K562 (cell line): ENCODE measurements at regions not wholly inside any gene's neighbourhood (a gene's known extent, or its start where the extent isn't known, plus 50 kb on each side); places are given as distances from the start of the nearest gene placed in this dataset.

Source experiments
- ATAC-seq: fragments of 200-7000 bp; cut with Tn5 transposase; 3 replicates; pipeline ENCODE4 v1.9.1; 2020; ENCODE audit warnings: moderate library complexity
- BruUV-seq: library from RNA; stranded (reverse); fragments of 400-500 nt; replicated peaks from 2 replicates; lab custom pipeline; 2021; lab: Mats Ljungman, UMichigan
- CTCF ChIA-PET: fragments of 300-600 bp; formaldehyde crosslinking; extraction: SDS; loops from one replicate; lab custom pipeline; 2021; ENCODE audit warnings: low intra/inter-chr PET ratio; lab: Yijun Ruan, JAX
- POLR2A ChIA-PET: fragments of 300-600, 350-650 bp; sonication (Branson Sonifier 250); formaldehyde crosslinking; extraction: SDS; loops from one replicate; lab custom pipeline; 2021; ENCODE audit warnings: antibody characterized with exemption, inconsistent platforms; lab: Yijun Ruan, JAX
- DNase-seq, 4 experiments: peaks; one replicate each; pipeline versions ENCODE4 v3.0.0 to v3.0.0-alpha.2; 2011 to 2018; ENCODE audit warnings: low spot score in 3 of 4, mixed read lengths in 3 of 4; ENCODE audit errors: extremely low read depth in 1 of 4
- FAIRE-seq: peaks from 2 replicates; lab custom pipeline; 2011; peaks lifted over from hg19 to GRCh38; lab: Jason Lieb, UNC
- H2AFZ ChIP-seq: 2 replicates; pipeline ENCODE4 v1.6.0; 2011; ENCODE audit warnings: low read depth, low read length, control low read depth, inconsistent platforms
- H3K27ac ChIP-seq: fragments of 200-600 bp; 3 replicates; pipeline ENCODE4 v1.8.0; 2011; ENCODE audit warnings: low read depth, mild to moderate bottlenecking, control low read depth, inconsistent platforms, low read length, moderate library complexity, mixed read lengths; ENCODE audit errors: extremely low read depth
- H3K27me3 ChIP-seq, 2 experiments: fragments of 300-600 bp in 1 of 2; 2 replicates in 1 of 2; 3 replicates in 1 of 2; pipeline versions ENCODE4 v1.6.0 to v1.8.0; 2011; ENCODE audit warnings: inconsistent platforms in 2 of 2, low read length in 2 of 2, mild to moderate bottlenecking in 1 of 2, mixed read lengths in 1 of 2, moderate library complexity in 1 of 2; ENCODE audit not compliant: control insufficient read depth in 2 of 2, insufficient read depth in 2 of 2
- H3K36me3 ChIP-seq: fragments of 300-600 bp; 3 replicates; pipeline ENCODE4 v1.8.0; 2011; ENCODE audit warnings: mild to moderate bottlenecking, low read length, inconsistent platforms; ENCODE audit not compliant: control insufficient read depth, insufficient read depth
- H3K4me1 ChIP-seq, 2 experiments: fragments of 200-600 bp in 1 of 2; replicated peaks in 1 of 2; 2 replicates in 1 of 2; 3 replicates in 1 of 2; pipeline versions ENCODE4 v1.5.1 to v1.8.0; 2011; ENCODE audit warnings: inconsistent platforms in 2 of 2, low read length in 2 of 2, mild to moderate bottlenecking in 1 of 2, mixed read lengths in 1 of 2, moderate library complexity in 1 of 2; ENCODE audit not compliant: control insufficient read depth in 2 of 2, insufficient read depth in 2 of 2
- H3K4me2 ChIP-seq: 2 replicates; pipeline ENCODE4 v1.6.1; 2011; ENCODE audit warnings: low read length, control low read depth, inconsistent platforms, mixed read lengths; ENCODE audit not compliant: insufficient read depth
- H3K4me3 ChIP-seq: fragments of 200-600 bp; sonication (generic), shearing (Covaris generic); 2 replicates; pipeline ENCODE4 v1.5.1; 2016; ENCODE audit warnings: control low read depth, inconsistent platforms
- H3K79me2 ChIP-seq: fragments of 200-600 bp; 3 replicates; pipeline ENCODE4 v1.8.0; 2011; ENCODE audit warnings: low read length, inconsistent platforms; ENCODE audit not compliant: control insufficient read depth, insufficient read depth
- H3K9ac ChIP-seq, 2 experiments: 2 replicates each; pipeline versions ENCODE4 v1.6.0 to v1.6.1; 2011; ENCODE audit warnings: low read depth in 2 of 2, low read length in 2 of 2, control low read depth in 1 of 2, inconsistent platforms in 1 of 2, mild to moderate bottlenecking in 1 of 2, mixed read lengths in 1 of 2; ENCODE audit not compliant: insufficient read depth in 1 of 2
- H3K9me1 ChIP-seq: one replicate; pipeline ENCODE4 v1.6.0; 2011; ENCODE audit warnings: inconsistent platforms, mild to moderate bottlenecking, low read length, moderate library complexity; ENCODE audit not compliant: control insufficient read depth, insufficient read depth
- H3K9me3 ChIP-seq: replicated peaks from 2 replicates; pipeline ENCODE4 v1.5.1; 2011; ENCODE audit warnings: low read depth, low read length, inconsistent platforms; ENCODE audit not compliant: control insufficient read depth, insufficient read depth
- H4K20me1 ChIP-seq: replicated peaks from 2 replicates; pipeline ENCODE4 v1.6.1; 2011; ENCODE audit warnings: low read length, inconsistent platforms, mixed read lengths; ENCODE audit not compliant: control insufficient read depth, insufficient read depth
- BDP1 ChIP-seq: IDR thresholded peaks from 3 replicates; pipeline ENCODE4 v1.6.1; 2011; ENCODE audit not compliant: insufficient read length, insufficient read depth
- BRD4 ChIP-seq: fragments of 200-600 bp; sonication (generic); IDR thresholded peaks from 2 replicates; pipeline ENCODE4 v1.6.1; 2017; ENCODE audit warnings: inconsistent platforms
- EHMT2 ChIP-seq: fragments of 450-650 bp; IDR thresholded peaks from 2 replicates; pipeline ENCODE4 v1.6.1; 2018; ENCODE audit warnings: antibody characterized with exemption
- ETV6 ChIP-seq, 3 experiments: fragments of 150-350 bp in 1 of 3; sonication (generic) in 1 of 3; formaldehyde crosslinking in 1 of 3; IDR thresholded peaks; 2 replicates each; pipeline versions ENCODE4 v1.6.1 to v1.8.0; 2014 to 2022; ENCODE audit warnings: borderline replicate concordance in 2 of 3, low read depth in 2 of 3, antibody characterized with exemption in 1 of 3, low read length in 1 of 3, mild to moderate bottlenecking in 1 of 3, missing genetic modification reagents in 1 of 3
- FOXK2 ChIP-seq, 2 experiments: fragments of 450-650 bp; IDR thresholded peaks in 1 of 2; conservative IDR thresholded peaks in 1 of 2; 2 replicates each; pipeline ENCODE4 v1.6.1; 2016; ENCODE audit warnings: low read depth in 2 of 2, mild to moderate bottlenecking in 1 of 2
- HNRNPH1 ChIP-seq: fragments of 200-400 bp; formaldehyde crosslinking; optimal IDR thresholded peaks from 2 replicates; pipeline ENCODE3; 2017; ENCODE audit warnings: low read depth, mild to moderate bottlenecking, low read length, moderate library complexity
- POLR2B ChIP-seq: fragments of 450-650 bp; IDR thresholded peaks from 2 replicates; pipeline ENCODE4 v1.6.1; 2018; ENCODE audit warnings: low read depth; ENCODE audit not compliant: partially characterized antibody
- RBM14 ChIP-seq: fragments of 200-400 bp; formaldehyde crosslinking; IDR thresholded peaks from 2 replicates; pipeline ENCODE4 v1.6.1; 2018; ENCODE audit warnings: low read depth, mild to moderate bottlenecking, low read length, moderate library complexity, borderline replicate concordance; ENCODE audit not compliant: insufficient read depth
- RBM25 ChIP-seq: fragments of 200-400 bp; formaldehyde crosslinking; IDR thresholded peaks from 2 replicates; pipeline ENCODE4 v1.6.1; 2018; ENCODE audit warnings: low read length, low read depth, moderate library complexity; ENCODE audit not compliant: severe bottlenecking
- RFX5 ChIP-seq: IDR thresholded peaks from 2 replicates; pipeline ENCODE4 v1.6.1; 2011; ENCODE audit warnings: low read depth, mild to moderate bottlenecking, improper control_type of control experiment, low read length
- SMAD3 ChIP-seq: fragments of 450-650 bp; formaldehyde crosslinking; conservative IDR thresholded peaks from 2 replicates; pipeline ENCODE4 v1.4.0; 2020; ENCODE audit warnings: mild to moderate bottlenecking
- TCF7 ChIP-seq: sonication (generic); IDR thresholded peaks from 2 replicates; pipeline ENCODE4 v1.6.1; 2016; ENCODE audit warnings: antibody characterized with exemption, borderline replicate concordance
- ZNF232 ChIP-seq: sonication (generic); formaldehyde crosslinking; IDR thresholded peaks from 2 replicates; pipeline ENCODE4 v1.8.0; 2022; ENCODE audit warnings: mild to moderate bottlenecking, missing genetic modification reagents
- in situ Hi-C: fragments of 300-500 bp; cut with MboI; formaldehyde crosslinking; loops from 4 replicates; pipeline ENCODE4 v1.15.0; 2018; ENCODE audit warnings: inconsistent platforms, mixed read lengths
- intact Hi-C: fragments of 100-400 bp; cut with micrococcal nuclease; formaldehyde crosslinking; loops from 2 replicates; pipeline ENCODE4 v1.14.2; 2022
- TF ChIP-seq, protein P1 (sequence below): sonication (generic); formaldehyde crosslinking; IDR thresholded peaks from 2 replicates; pipeline ENCODE4 v1.8.1; 2023; ENCODE audit warnings: mild to moderate bottlenecking, missing genetic modification reagents
- TF ChIP-seq, protein P2 (sequence below): fragments of 450-650 bp; IDR thresholded peaks from 2 replicates; pipeline ENCODE4 v1.6.1; 2016
- TF ChIP-seq, protein P3 (sequence below), 2 experiments: fragments of 450-650 bp in 1 of 2; sonication (generic) in 1 of 2; formaldehyde crosslinking in 1 of 2; IDR thresholded peaks in 1 of 2; conservative IDR thresholded peaks in 1 of 2; 2 replicates each; pipeline versions ENCODE4 v1.6.1 to v1.8.1; 2016 to 2023; ENCODE audit warnings: mild to moderate bottlenecking in 2 of 2, moderate library complexity in 2 of 2, inconsistent platforms in 1 of 2, missing genetic modification reagents in 1 of 2
- TF ChIP-seq, protein P4 (sequence below): fragments of 450-650 bp; IDR thresholded peaks from 2 replicates; pipeline ENCODE4 v1.6.1; 2016; ENCODE audit warnings: missing biosample characterization, missing genetic modification characterization

DNA sequence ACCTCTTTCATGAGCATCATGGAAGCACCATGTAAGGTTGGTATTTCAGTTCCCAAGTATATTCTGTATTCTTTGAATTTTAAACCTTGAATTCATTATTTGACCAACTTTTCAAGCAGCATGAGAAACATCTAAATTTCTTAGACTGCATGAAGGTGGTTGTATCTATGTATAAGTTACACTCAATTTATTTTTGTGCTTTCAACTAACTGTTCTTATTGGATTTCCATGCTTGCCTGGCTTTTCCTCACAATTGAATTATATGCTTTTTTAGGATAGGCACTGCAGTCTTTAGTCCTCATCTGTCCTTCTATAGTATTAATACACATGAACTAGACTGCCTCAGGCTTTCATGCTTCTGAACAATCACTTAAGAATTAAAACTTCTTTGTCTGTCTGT, 134.0 kb downstream of the CEP120 start (continued):
- TF ChIP-seq EHMT2, result no peak
- no peak for TF ChIP-seq RBM14
- no peak for TF ChIP-seq RFX5
- no peak for TF ChIP-seq POLR2B

DNA sequence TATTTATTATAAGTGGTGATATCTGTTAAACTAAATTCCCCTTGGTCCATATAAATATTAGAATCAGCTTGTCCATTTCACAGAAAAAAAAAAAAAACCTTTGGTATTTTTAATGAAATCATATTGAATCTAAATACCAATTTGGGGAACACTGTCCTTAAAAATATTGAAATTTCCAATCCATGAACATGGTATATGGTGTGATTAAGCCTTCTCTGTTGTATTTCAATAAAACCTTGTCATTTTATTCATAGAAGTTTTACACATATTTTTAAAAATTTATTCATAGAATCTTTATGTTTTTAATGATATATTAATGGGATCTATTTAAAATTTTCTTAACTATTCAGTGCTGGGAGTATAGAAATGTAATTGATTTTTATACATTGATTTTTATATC, 135.3 kb downstream of the CEP120 start:
- CTCF ChIA-PET, result no interaction called here
- no peak overlapping the region for H2AFZ ChIP-seq
- H3K9me1 ChIP-seq, result no peaks in the 10 kb centered on the region
- in situ Hi-C loops (no loop called here), intact Hi-C loops (no loop called here)
- H3K79me2 ChIP-seq, result no peaks in the 10 kb centered on the region
- no peak overlapping the region for H3K4me2 ChIP-seq
- no peaks in the 10 kb centered on the region; a peak in 1 of 5 replicates for H3K4me1 ChIP-seq
- no peak for ATAC-seq
- no peak overlapping the region for H3K9ac ChIP-seq
- no peak for FAIRE-seq
- no peaks in the 10 kb centered on the region for H3K9me3 ChIP-seq
- no TSS peak for BruUV-seq
- H3K27ac ChIP-seq, result no peak overlapping the region
- no peaks in the 10 kb centered on the region for H4K20me1 ChIP-seq
- no peaks in the 10 kb centered on the region for H3K36me3 ChIP-seq
- peaks cover 0 to 10% of the 10 kb centered on the region in 2 experiments; a peak in 3 of 5 replicates for H3K27me3 ChIP-seq
- POLR2A ChIA-PET, result no interaction called here
- DNase-seq, result no peak
- no peak overlapping the region for H3K4me3 ChIP-seq
- TF ChIP-seq, protein P1, sequence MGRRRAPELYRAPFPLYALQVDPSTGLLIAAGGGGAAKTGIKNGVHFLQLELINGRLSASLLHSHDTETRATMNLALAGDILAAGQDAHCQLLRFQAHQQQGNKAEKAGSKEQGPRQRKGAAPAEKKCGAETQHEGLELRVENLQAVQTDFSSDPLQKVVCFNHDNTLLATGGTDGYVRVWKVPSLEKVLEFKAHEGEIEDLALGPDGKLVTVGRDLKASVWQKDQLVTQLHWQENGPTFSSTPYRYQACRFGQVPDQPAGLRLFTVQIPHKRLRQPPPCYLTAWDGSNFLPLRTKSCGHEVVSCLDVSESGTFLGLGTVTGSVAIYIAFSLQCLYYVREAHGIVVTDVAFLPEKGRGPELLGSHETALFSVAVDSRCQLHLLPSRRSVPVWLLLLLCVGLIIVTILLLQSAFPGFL (CRISPR knock-in tag), result no peak
- TF ChIP-seq ZNF232 (no peak), RBM25 (no peak), BRD4 (no peak), TCF7 (no peak), ETV6 (IDR thresholded peaks at IDR 0.05; ENCODE audit: borderline replicate concordance in 1 of 2, low read depth in 2 of 2, low read length in 1 of 2) (no peak), ETV6 (CRISPR knock-in tag; IDR thresholded peaks at IDR 0.05; ENCODE audit: borderline replicate concordance) (no peak), FOXK2 (conservative IDR thresholded peaks at IDR 0.05 in 1 of 2, IDR thresholded peaks at IDR 0.05 in 1 of 2; ENCODE audit: low read depth in 2 of 2) (no peak), SMAD3 (CRISPR knock-in tag) (no peak), HNRNPH1 (no peak), BDP1 (no peak)
- TF ChIP-seq, protein P2, sequence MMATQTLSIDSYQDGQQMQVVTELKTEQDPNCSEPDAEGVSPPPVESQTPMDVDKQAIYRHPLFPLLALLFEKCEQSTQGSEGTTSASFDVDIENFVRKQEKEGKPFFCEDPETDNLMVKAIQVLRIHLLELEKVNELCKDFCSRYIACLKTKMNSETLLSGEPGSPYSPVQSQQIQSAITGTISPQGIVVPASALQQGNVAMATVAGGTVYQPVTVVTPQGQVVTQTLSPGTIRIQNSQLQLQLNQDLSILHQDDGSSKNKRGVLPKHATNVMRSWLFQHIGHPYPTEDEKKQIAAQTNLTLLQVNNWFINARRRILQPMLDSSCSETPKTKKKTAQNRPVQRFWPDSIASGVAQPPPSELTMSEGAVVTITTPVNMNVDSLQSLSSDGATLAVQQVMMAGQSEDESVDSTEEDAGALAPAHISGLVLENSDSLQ, result no peak
- TF ChIP-seq, protein P3, sequence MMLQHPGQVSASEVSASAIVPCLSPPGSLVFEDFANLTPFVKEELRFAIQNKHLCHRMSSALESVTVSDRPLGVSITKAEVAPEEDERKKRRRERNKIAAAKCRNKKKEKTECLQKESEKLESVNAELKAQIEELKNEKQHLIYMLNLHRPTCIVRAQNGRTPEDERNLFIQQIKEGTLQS (IDR thresholded peaks at IDR 0.05), result no peak
- TF ChIP-seq, protein P3 (CRISPR knock-in tag; conservative IDR thresholded peaks at IDR 0.05), result no peak
- TF ChIP-seq, protein P4, sequence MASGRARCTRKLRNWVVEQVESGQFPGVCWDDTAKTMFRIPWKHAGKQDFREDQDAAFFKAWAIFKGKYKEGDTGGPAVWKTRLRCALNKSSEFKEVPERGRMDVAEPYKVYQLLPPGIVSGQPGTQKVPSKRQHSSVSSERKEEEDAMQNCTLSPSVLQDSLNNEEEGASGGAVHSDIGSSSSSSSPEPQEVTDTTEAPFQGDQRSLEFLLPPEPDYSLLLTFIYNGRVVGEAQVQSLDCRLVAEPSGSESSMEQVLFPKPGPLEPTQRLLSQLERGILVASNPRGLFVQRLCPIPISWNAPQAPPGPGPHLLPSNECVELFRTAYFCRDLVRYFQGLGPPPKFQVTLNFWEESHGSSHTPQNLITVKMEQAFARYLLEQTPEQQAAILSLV (tag), result no peak
